PC-3 (cell line): ENCODE measurements at regions not wholly inside any gene's neighbourhood (a gene's known extent, or its start where the extent isn't known, plus 50 kb on each side); places are given as distances from the start of the nearest gene placed in this dataset.

Source experiments
- ATAC-seq: fragments of 200-7000 bp; cut with Tn5 transposase; 2 replicates; pipeline ENCODE4 v1.9.1; 2020; ENCODE audit warnings: mild to moderate bottlenecking, moderate library complexity
- BruUV-seq: library from RNA; stranded (reverse); fragments of 400-500 nt; replicated peaks from 2 replicates; lab custom pipeline; 2021; lab: Mats Ljungman, UMichigan
- CTCF ChIA-PET: fragments of 300-600 bp; sonication (Branson Sonifier 250); formaldehyde crosslinking; loops from one replicate; lab custom pipeline; 2022; ENCODE audit warnings: antibody characterized with exemption; lab: Charles Lee
- POLR2A ChIA-PET: fragments of 300-600 bp; sonication (Branson Sonifier 250); formaldehyde crosslinking; loops from one replicate; lab custom pipeline; 2022; ENCODE audit warnings: antibody characterized with exemption; ENCODE audit not compliant: unreplicated experiment; lab: Charles Lee
- DNase-seq: peaks from one replicate; pipeline ENCODE4 v3.0.0-alpha.2; 2015
- H2AFZ ChIP-seq: fragments of 300-600 bp; sonication (generic); 2 replicates; pipeline ENCODE4 v1.6.0; 2016; ENCODE audit warnings: antibody characterized with exemption, low read length
- H3F3A ChIP-seq: fragments of 300-600 bp; sonication (generic); one replicate; pipeline ENCODE4 v1.6.0; 2017; ENCODE audit warnings: antibody characterized with exemption, low read length, control low read depth, mild to moderate bottlenecking; ENCODE audit not compliant: unreplicated experiment
- H3K27ac ChIP-seq: fragments of 300-600 bp; sonication (generic); 2 replicates; pipeline ENCODE4 v1.5.1; 2016; ENCODE audit warnings: mild to moderate bottlenecking, low read length
- H3K27me3 ChIP-seq: fragments of 300-600 bp; sonication (generic); 2 replicates; pipeline ENCODE4 v1.6.1; 2016; ENCODE audit warnings: low read length, mixed read lengths
- H3K36me3 ChIP-seq: fragments of 300-600 bp; sonication (generic); 2 replicates; pipeline ENCODE4 v1.6.1; 2016; ENCODE audit warnings: low read depth, mixed run types, low read length, mixed read lengths
- H3K4me1 ChIP-seq: fragments of 300-600 bp; sonication (generic); 2 replicates; pipeline ENCODE4 v1.5.1; 2016; ENCODE audit warnings: low read length; ENCODE audit not compliant: insufficient read depth
- H3K4me2 ChIP-seq: fragments of 300-600 bp; sonication (generic); 2 replicates; pipeline ENCODE4 v1.6.0; 2016; ENCODE audit warnings: low read length
- H3K4me3 ChIP-seq: fragments of 300-600 bp; sonication (generic); 2 replicates; pipeline ENCODE4 v1.5.1; 2016; ENCODE audit warnings: mild to moderate bottlenecking, low read length, mixed read lengths
- H3K79me2 ChIP-seq: fragments of 300-600 bp; sonication (generic); 2 replicates; pipeline ENCODE4 v1.6.1; 2017; ENCODE audit warnings: low read length, mixed read lengths
- H3K9ac ChIP-seq: fragments of 300-600 bp; sonication (generic); 2 replicates; pipeline ENCODE4 v1.6.0; 2016; ENCODE audit warnings: mild to moderate bottlenecking, low read length
- H3K9me2 ChIP-seq: fragments of 300-600 bp; sonication (generic); replicated peaks from 2 replicates; pipeline ENCODE4 v1.6.1; 2016; ENCODE audit warnings: mixed run types, low read length, mixed read lengths
- H3K9me3 ChIP-seq: fragments of 300-600 bp; sonication (generic); 2 replicates; pipeline ENCODE4 v1.6.1; 2016; ENCODE audit warnings: low read length, mixed read lengths
- H4K20me1 ChIP-seq: fragments of 300-600 bp; sonication (generic); 2 replicates; pipeline ENCODE4 v1.6.1; 2016; ENCODE audit warnings: low read length, mixed read lengths
- CTCF ChIP-seq: fragments of 300-600 bp; sonication (generic); conservative IDR thresholded peaks from 2 replicates; pipeline ENCODE4 v1.5.1; 2017; ENCODE audit warnings: antibody characterized with exemption, low read depth, mild to moderate bottlenecking, low read length
- EZH2 ChIP-seq: fragments of 300-600 bp; sonication (generic); IDR thresholded peaks from one replicate; pipeline ENCODE4 v1.6.1; 2017; ENCODE audit warnings: antibody characterized with exemption, mild to moderate bottlenecking, low read length; ENCODE audit not compliant: unreplicated experiment
- EZH2phosphoT487 ChIP-seq: fragments of 300-600 bp; sonication (generic); IDR thresholded peaks from 2 replicates; pipeline ENCODE4 v1.6.1; 2018; ENCODE audit warnings: mild to moderate bottlenecking, antibody characterized with exemption, low read length, borderline replicate concordance
- intact Hi-C: fragments of 100-400 bp; cut with micrococcal nuclease; formaldehyde crosslinking; loops from 2 replicates; pipeline ENCODE4 v1.9.0; 2023

DNA sequence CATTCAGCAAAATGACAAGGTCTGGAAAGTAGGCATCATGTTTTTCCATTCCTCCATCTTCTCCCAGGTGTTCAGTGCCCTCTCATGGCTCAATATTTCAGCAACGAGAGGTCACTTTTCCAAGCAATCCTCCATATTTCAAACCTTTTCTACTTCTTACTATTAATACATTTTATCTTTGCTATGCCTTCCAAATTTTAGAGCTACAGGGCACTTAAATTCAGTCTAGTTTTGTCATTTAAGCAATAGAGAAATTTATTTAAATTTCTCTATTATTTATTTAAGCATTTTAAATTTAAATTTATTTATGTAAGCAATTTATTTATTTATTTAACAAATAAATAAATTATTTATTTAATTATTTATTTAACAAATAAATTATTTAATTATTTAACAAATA is 305.1 kb upstream of the ANXA10 start:
- H3K4me2 ChIP-seq: no peak overlapping the region
- ChIA-PET POLR2A (interaction anchor here (0.7 kb wide), 1 partner anchor 9 kb away, joined by 3 read pairs; no protein-coding TSS in a partner anchor), CTCF (no interaction called here)
- H3K27me3 ChIP-seq: no peaks in the 10 kb centered on the region
- no peaks in the 10 kb centered on the region for H3F3A ChIP-seq
- no peak for DNase-seq
- no peaks in the 10 kb centered on the region for H4K20me1 ChIP-seq
- no peaks in the 10 kb centered on the region for H3K4me1 ChIP-seq
- no peaks in the 10 kb centered on the region for H3K79me2 ChIP-seq
- H3K27ac ChIP-seq: no peak overlapping the region
- no peak overlapping the region for H3K9ac ChIP-seq
- no peak for ATAC-seq
- H3K36me3 ChIP-seq: no peaks in the 10 kb centered on the region
- BruUV-seq: no TSS peak
- TF ChIP-seq EZH2 (no peak), CTCF (no peak)
- H3K9me3 ChIP-seq: no peaks in the 10 kb centered on the region
- no peak overlapping the region for H2AFZ ChIP-seq
- no peaks in the 10 kb centered on the region for H3K9me2 ChIP-seq
- intact Hi-C loops: no loop called here
- no peak overlapping the region for H3K4me3 ChIP-seq

GRCh38 chr4:167802463-167803212 is 289.7 kb upstream of the ANXA10 start:
- H3K9ac ChIP-seq: no peak overlapping the region
- H3K9me2 ChIP-seq: no peaks in the 10 kb centered on the region
- DNase-seq (no peak), ATAC-seq (no peak)
- no peaks in the 10 kb centered on the region for H4K20me1 ChIP-seq
- CTCF ChIA-PET: no interaction called here
- H3K4me3 ChIP-seq: no peak overlapping the region
- no peaks in the 10 kb centered on the region for H3K79me2 ChIP-seq
- no peak overlapping the region for H3K4me2 ChIP-seq
- POLR2A ChIA-PET: no interaction called here
- H3K4me1 ChIP-seq: no peaks in the 10 kb centered on the region
- no peaks in the 10 kb centered on the region for H3K27me3 ChIP-seq
- BruUV-seq: no TSS peak
- no peaks in the 10 kb centered on the region for H3K9me3 ChIP-seq
- TF ChIP-seq EZH2phosphoT487 (no peak), CTCF (no peak), EZH2 (no peak)
- no peak overlapping the region for H2AFZ ChIP-seq
- no peaks in the 10 kb centered on the region for H3F3A ChIP-seq
- intact Hi-C loops: no loop called here
- no peak overlapping the region for H3K27ac ChIP-seq
- H3K36me3 ChIP-seq: no peaks in the 10 kb centered on the region

- TF ChIP-seq EZH2phosphoT487 (no peak), EZH2 (no peak)
- DNase-seq (no peak), ATAC-seq (no peak)
- intact Hi-C loops: no loop called here
- BruUV-seq: no TSS peak
- H3K27me3 ChIP-seq: no peaks in the 10 kb centered on the region
- POLR2A ChIA-PET: no interaction called here
- no peaks in the 10 kb centered on the region for H3F3A ChIP-seq
- no peaks in the 10 kb centered on the region for H3K79me2 ChIP-seq
- H3K9me3 ChIP-seq: no peaks in the 10 kb centered on the region
- no peaks in the 10 kb centered on the region for H3K9me2 ChIP-seq
- H3K4me1 ChIP-seq: no peaks in the 10 kb centered on the region
- no peak overlapping the region for H2AFZ ChIP-seq
- no peaks in the 10 kb centered on the region for H4K20me1 ChIP-seq
- H3K4me3 ChIP-seq: no peak overlapping the region
- no peaks in the 10 kb centered on the region for H3K36me3 ChIP-seq
- CTCF ChIA-PET: no interaction called here
- H3K27ac ChIP-seq: no peak overlapping the region
- no peak overlapping the region for H3K4me2 ChIP-seq
- H3K9ac ChIP-seq: no peak overlapping the region
Measured at GRCh38 chr4:167811958-167812357, 280.4 kb upstream of the ANXA10 start.
